HG02885 (cell line): ENCODE measurements at regions not wholly inside any gene's neighbourhood (a gene's known extent, or its start where the extent isn't known, plus 50 kb on each side); places are given as distances from the start of the nearest gene placed in this dataset.

Source experiments
- ATAC-seq: cut with Tn5 transposase; IDR thresholded peaks from one replicate; pipeline ENCODE4 v1.9.1; 2021; ENCODE audit warnings: mild to moderate bottlenecking; ENCODE audit not compliant: unreplicated experiment, poor library complexity

DNA sequence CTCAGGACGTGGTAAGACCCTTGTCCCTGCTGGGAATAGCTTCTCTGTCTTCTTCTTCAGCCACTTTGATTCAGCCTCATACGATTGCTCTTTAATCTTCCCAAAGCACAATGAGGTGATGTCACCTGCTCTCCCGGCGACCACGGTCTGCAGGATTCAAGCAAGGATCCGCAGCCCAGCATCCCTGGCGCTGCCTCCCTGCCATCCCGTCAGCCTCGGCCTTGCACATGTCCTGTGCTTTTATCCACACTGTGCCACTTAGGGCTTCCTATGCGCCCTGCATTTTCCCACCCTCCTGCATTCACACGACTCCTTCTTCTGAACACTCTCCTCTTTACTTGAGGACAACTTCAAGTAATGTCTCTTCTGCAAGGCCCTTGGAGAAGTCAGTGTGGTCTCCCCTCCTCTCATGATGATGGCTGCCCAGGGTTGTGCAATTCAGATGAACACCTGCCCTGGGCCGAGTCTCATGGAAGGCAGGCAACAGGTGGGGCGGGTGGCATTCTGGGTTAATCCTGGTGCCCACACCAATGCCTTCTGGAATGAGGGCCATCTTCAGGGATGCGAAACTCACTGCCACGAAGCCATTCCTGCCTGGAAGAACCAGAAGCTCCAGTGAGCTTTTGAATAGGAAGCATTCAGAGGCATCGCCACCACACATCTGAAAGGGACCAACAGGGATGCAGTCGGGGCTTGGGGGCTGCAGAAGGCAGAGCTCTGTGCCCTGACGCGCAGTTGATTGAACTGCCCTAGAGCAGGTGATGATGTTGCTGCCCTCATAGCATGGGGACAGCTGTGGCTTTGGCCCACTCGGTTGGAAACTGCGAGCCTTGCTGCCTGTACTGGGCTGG is 287.5 kb downstream of the GLRX3 start:
- ATAC-seq, result no peak

DNA sequence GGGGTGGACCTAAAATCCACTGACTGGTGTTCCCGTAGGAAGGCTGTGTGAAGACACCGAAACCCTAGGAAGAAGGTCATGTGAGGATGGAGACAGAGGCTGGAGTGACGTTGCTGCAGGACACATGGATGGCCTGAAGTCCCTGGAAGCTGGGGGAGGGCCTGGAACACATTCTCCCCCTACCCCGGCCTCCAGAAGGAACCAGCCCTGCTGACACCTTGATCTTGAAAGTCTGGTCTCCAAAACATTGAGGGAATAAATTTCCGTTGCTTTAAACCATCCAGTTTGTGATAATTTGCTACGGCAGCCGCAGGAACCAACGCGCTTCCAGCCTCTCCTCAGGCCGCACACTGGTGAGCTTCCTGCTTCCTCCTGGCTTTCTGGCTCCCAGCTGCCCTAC is 288.2 kb downstream of the GLRX3 start:
- ATAC-seq, result no peak

GRCh38 chr10:130425169-130425568 is 289.0 kb downstream of the GLRX3 start:
- no peak for ATAC-seq

GRCh38 chr10:130425881-130426435 is 289.8 kb downstream of the GLRX3 start:
- ATAC-seq, result no peak

- no peak for ATAC-seq
These were observed 291.1 kb downstream of the GLRX3 start for GRCh38 chr10:130427216-130427722.

- ATAC-seq, result no peak
These were observed 292.7 kb downstream of the GLRX3 start for GRCh38 chr10:130428936-130429335.

- ATAC-seq, result no peak
These were observed 293.6 kb downstream of the GLRX3 start for GRCh38 chr10:130429809-130430208.

GRCh38 chr10:130430291-130430690 is 294.1 kb downstream of the GLRX3 start:
- ATAC-seq, result no peak

GRCh38 chr10:130430852-130431704 is 294.9 kb downstream of the GLRX3 start:
- no peak for ATAC-seq

DNA sequence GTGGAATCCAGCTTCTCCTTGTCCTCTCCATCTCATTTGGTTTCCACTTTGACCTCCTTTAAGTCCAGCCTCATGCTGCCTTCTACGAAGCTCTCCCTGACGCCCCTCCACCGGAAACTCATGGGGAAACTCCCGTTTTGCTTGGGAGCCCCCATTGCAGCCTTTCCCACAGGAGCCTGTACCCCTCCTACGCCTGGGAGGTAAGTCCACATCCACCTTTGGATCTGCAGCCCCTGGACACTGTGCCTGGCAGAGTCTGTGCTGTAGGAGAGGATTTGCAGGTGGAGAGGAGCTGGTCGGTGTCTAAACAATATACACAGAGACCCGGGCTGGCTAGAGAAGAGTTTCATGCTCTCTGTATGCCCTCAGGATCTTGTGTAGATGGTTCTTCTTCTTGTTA is 296.1 kb downstream of the GLRX3 start:
- ATAC-seq, result no peak

- ATAC-seq, result no peak
These were observed 296.7 kb downstream of the GLRX3 start for GRCh38 chr10:130432850-130433249.

- no peak for ATAC-seq
These were observed 298.5 kb downstream of the GLRX3 start for GRCh38 chr10:130434446-130435385.

DNA sequence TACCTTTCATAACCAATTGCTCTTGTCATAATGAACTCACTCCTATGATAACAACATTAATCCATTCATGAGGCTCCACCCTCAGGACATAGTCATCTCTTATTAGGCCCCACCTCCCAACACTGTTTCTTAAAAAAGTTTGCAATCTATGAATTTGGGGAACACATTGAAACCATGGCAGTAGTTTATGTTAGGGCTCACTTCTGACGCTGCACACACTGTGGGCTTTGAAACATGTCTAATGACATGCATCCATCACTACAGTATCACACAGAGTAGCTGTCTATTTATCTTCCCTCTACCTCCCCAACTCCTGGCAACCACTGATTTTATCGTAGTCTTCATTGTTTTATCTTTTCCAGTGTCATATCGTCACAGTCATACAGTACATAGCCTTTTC is 299.8 kb downstream of the GLRX3 start:
- no peak for ATAC-seq

- no peak for ATAC-seq
These were observed 302.7 kb downstream of the GLRX3 start for GRCh38 chr10:130438861-130439260.

- ATAC-seq, result no peak
These were observed 303.6 kb downstream of the GLRX3 start for GRCh38 chr10:130439766-130440165.

GRCh38 chr10:130440494-130440893 is 304.3 kb downstream of the GLRX3 start:
- ATAC-seq, result no peak

DNA sequence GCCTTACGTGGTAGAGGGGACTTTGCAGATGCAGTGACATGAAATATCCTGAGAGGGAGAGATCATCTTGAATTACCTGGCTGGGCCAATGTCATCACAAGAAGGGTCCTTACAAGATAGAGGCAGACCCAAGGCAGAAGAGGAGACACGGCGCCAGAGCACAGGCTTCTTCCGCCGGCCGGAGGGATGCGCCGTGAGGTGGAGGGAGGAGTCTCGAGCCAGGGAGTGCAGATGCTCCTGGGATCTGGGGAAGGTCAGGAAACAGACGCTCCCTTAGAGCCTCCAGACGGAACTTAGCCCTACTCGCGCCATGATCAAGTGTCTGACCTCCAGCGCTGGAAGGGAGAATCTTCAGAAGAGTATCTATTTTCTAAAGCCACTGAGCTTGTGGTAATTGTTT is 304.8 kb downstream of the GLRX3 start:
- ATAC-seq, result no peak

DNA sequence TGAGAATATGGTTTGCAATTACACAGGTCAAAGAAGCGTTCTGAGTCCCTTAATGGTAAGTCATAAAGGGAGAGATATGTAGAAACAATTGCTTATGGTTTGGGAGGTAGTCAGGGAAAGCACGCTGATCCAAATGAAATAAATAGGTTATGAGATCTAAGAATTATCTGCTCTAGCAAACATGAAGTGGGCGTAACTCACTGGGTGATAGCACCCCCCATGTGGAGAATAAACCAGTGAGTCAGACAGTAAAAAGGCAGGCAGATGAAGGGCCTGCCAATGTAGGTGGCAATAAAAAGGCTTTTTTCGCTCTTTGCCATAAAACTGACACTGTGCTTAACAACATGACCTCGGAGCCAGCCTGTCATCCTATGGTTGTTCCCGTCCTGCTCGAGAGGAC is 306.9 kb downstream of the GLRX3 start:
- no peak for ATAC-seq

GRCh38 chr10:130453036-130453720 is 317.0 kb downstream of the GLRX3 start:
- ATAC-seq, result no peak
